ENCODE measurements at regions not wholly inside any gene's neighbourhood (a gene's known extent, or its start where the extent isn't known, plus 50 kb on each side); places are given as distances from the start of the nearest gene placed in this dataset.
"Not testable (repeated sequence)": the region's sequence is repeated elsewhere in the genome, so short reads cannot be mapped to it uniquely, and the experiment has no call there.

DNA sequence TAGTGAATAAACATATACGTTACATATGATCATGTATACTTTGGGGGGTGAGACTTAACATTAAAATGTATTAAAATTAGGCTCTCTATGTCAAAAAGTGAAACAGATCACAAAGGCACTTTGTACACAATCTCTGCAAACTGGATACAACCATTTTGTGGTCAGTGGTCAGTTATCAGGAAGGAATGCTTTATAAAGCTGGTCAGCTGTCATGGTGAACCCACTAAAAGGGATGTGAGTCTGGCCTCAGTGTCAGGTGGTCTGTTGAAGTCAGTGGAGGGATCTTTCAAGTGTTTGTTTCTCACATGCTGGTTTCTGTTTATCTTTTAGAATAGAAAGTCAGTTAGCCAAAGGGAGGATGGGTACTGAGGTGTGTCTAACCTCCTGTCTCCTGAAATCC is 875.5 kb upstream of the INTU start:
- Histone ChIP-seq H3K4me1 (ENCODE audit: control insufficient read depth, insufficient read depth, low read length) (no peaks in the 10 kb centered on the region), H3K4me3 (ENCODE audit: low read depth, low read length) (no peak overlapping the region), H3K9me3 (ENCODE audit: control insufficient read depth, insufficient read depth, low read length) (no peaks in the 10 kb centered on the region), H3K36me3 (ENCODE audit: control insufficient read depth, insufficient read depth, low read length) (no peaks in the 10 kb centered on the region), H3K9ac (ENCODE audit: low read depth, low read length) (no peak overlapping the region), H3K27me3 (ENCODE audit: control insufficient read depth, insufficient read depth, low read length) (no peaks in the 10 kb centered on the region)

GRCh38 chr4:126758493-126758892 is 874.3 kb upstream of the INTU start:
- H3K9ac ChIP-seq (ENCODE audit: low read depth, low read length): no peak overlapping the region
- no peaks in the 10 kb centered on the region for H3K36me3 ChIP-seq (ENCODE audit: control insufficient read depth, insufficient read depth, low read length)
- H3K4me1 ChIP-seq (ENCODE audit: control insufficient read depth, insufficient read depth, low read length): no peaks in the 10 kb centered on the region
- no peak overlapping the region for H3K4me3 ChIP-seq (ENCODE audit: low read depth, low read length)
- H3K27me3 ChIP-seq (ENCODE audit: control insufficient read depth, insufficient read depth, low read length): no peaks in the 10 kb centered on the region
- no peaks in the 10 kb centered on the region for H3K9me3 ChIP-seq (ENCODE audit: control insufficient read depth, insufficient read depth, low read length)

DNA sequence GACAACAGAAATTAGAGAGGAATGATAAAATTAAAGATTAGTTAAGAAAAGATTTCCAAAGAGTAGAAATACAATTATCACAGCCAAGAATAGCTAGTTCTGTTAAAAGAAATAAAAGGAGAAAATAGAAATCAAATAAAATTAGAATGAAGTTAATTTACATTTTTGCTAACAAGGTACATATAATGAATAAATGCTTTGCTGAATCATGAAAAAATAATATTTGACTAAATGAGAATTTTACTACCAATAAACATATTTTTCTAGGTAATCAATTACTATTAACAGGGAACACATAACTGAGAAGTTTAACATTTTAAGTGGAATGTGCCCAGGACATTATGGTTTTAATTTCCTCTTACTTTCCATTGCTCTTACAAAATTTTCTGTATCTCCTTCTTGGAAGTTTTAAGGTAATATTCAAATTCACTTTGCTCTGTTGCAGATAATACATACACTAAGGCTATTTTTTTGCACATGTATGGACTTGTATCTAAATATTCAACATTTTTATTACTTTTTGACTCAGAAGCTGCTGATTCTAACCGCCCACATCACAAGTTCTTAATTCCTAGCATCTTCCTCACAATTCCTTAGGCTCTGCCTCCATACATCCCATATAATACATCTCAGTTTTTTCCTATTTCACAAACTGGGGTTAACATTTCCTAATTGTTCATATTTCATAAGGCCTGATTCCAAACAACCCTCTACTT is 870.7 kb upstream of the INTU start:
- H3K27me3 ChIP-seq (ENCODE audit: control insufficient read depth, insufficient read depth, low read length): no peaks in the 10 kb centered on the region
- no peak overlapping the region for H3K4me3 ChIP-seq (ENCODE audit: low read depth, low read length)
- H3K9me3 ChIP-seq (ENCODE audit: control insufficient read depth, insufficient read depth, low read length): no peaks in the 10 kb centered on the region
- H3K36me3 ChIP-seq (ENCODE audit: control insufficient read depth, insufficient read depth, low read length): no peaks in the 10 kb centered on the region
- no peak overlapping the region for H3K9ac ChIP-seq (ENCODE audit: low read depth, low read length)
- H3K4me1 ChIP-seq (ENCODE audit: control insufficient read depth, insufficient read depth, low read length): no peaks in the 10 kb centered on the region

DNA sequence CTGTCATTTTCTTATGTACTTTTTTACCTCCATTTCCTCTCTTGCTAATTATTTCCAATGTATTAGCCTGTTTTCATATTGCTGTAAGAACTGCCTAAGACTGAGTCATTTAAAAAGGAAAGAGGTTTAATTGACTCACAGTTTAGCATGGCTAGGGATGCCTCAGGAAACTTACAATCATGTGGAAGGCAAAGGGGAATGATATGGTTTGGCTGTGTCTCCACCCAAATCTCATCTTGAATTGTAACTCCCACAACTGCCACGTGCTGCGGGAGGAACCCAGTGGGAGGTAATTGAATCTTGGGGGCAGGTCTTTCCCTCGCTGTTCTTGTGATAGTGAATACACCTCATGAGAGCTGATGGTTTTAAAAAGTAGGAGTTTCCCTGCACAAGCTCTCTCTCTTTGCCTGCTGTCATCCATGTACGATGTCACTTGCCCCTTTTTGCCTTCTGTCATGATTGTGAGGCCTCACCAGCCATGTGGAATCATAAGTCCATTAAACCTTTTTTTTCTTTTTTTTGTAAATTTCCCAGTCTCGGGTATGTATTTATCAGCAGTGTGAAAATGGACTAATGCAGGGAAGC is 870.0 kb upstream of the INTU start:
- Histone ChIP-seq H3K9ac (ENCODE audit: low read depth, low read length) (no peak overlapping the region), H3K27me3 (ENCODE audit: control insufficient read depth, insufficient read depth, low read length) (no peaks in the 10 kb centered on the region), H3K9me3 (ENCODE audit: control insufficient read depth, insufficient read depth, low read length) (no peaks in the 10 kb centered on the region), H3K36me3 (ENCODE audit: control insufficient read depth, insufficient read depth, low read length) (no peaks in the 10 kb centered on the region), H3K4me1 (ENCODE audit: control insufficient read depth, insufficient read depth, low read length) (no peaks in the 10 kb centered on the region), H3K4me3 (ENCODE audit: low read depth, low read length) (no peak overlapping the region)

GRCh38 chr4:126766241-126766640 is 866.5 kb upstream of the INTU start:
- Histone ChIP-seq H3K27me3 (ENCODE audit: control insufficient read depth, insufficient read depth, low read length) (no peaks in the 10 kb centered on the region), H3K9me3 (ENCODE audit: control insufficient read depth, insufficient read depth, low read length) (no peaks in the 10 kb centered on the region), H3K36me3 (ENCODE audit: control insufficient read depth, insufficient read depth, low read length) (no peaks in the 10 kb centered on the region), H3K4me3 (ENCODE audit: low read depth, low read length) (no peak overlapping the region), H3K4me1 (ENCODE audit: control insufficient read depth, insufficient read depth, low read length) (no peaks in the 10 kb centered on the region), H3K9ac (ENCODE audit: low read depth, low read length) (no peak overlapping the region)

- no peak overlapping the region for H3K9ac ChIP-seq (ENCODE audit: low read depth, low read length)
- no peaks in the 10 kb centered on the region for H3K36me3 ChIP-seq (ENCODE audit: control insufficient read depth, insufficient read depth, low read length)
- H3K4me1 ChIP-seq (ENCODE audit: control insufficient read depth, insufficient read depth, low read length): no peaks in the 10 kb centered on the region
- no peaks in the 10 kb centered on the region for H3K9me3 ChIP-seq (ENCODE audit: control insufficient read depth, insufficient read depth, low read length)
- H3K4me3 ChIP-seq (ENCODE audit: low read depth, low read length): no peak overlapping the region
- H3K27me3 ChIP-seq (ENCODE audit: control insufficient read depth, insufficient read depth, low read length): no peaks in the 10 kb centered on the region
Observed at GRCh38 chr4:126768338-126768737, 864.4 kb upstream of the INTU start.

GRCh38 chr4:126770811-126771553 is 861.8 kb upstream of the INTU start:
- not testable (repeated sequence) for H3K9ac ChIP-seq (ENCODE audit: low read depth, low read length); H3K4me1 ChIP-seq (ENCODE audit: control insufficient read depth, insufficient read depth, low read length); H3K4me3 ChIP-seq (ENCODE audit: low read depth, low read length); H3K27me3 ChIP-seq (ENCODE audit: control insufficient read depth, insufficient read depth, low read length); H3K9me3 ChIP-seq (ENCODE audit: control insufficient read depth, insufficient read depth, low read length); H3K36me3 ChIP-seq (ENCODE audit: control insufficient read depth, insufficient read depth, low read length)

- H3K4me3 ChIP-seq (ENCODE audit: low read depth, low read length); H3K36me3 ChIP-seq (ENCODE audit: control insufficient read depth, insufficient read depth, low read length); H3K9ac ChIP-seq (ENCODE audit: low read depth, low read length); H3K4me1 ChIP-seq (ENCODE audit: control insufficient read depth, insufficient read depth, low read length); H3K9me3 ChIP-seq (ENCODE audit: control insufficient read depth, insufficient read depth, low read length); H3K27me3 ChIP-seq (ENCODE audit: control insufficient read depth, insufficient read depth, low read length): not testable (repeated sequence)
Observed at GRCh38 chr4:126771618-126772017, 861.1 kb upstream of the INTU start.

DNA sequence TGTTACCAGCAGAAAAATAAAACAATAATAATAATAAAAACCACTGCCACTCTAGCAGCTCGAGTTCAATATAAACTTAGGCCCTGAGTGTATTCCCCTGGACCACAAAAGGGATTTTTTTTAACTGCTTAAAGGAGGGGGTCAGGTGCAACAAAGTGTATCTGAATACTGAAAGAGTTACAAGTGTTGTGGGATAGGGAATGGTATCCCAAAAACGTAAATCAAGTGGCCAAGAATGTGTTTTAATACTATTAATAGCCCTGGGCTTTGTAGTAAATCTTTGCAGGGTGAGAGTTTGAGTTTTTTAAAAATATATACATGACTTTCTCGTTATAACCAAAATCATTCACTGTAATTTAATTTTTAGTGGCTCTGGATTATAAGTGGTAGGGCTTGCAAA is 860.1 kb upstream of the INTU start:
- H3K9ac ChIP-seq (ENCODE audit: low read depth, low read length): no peak overlapping the region
- H3K4me3 ChIP-seq (ENCODE audit: low read depth, low read length): no peak overlapping the region
- H3K9me3 ChIP-seq (ENCODE audit: control insufficient read depth, insufficient read depth, low read length): no peaks in the 10 kb centered on the region
- no peaks in the 10 kb centered on the region for H3K4me1 ChIP-seq (ENCODE audit: control insufficient read depth, insufficient read depth, low read length)
- no peaks in the 10 kb centered on the region for H3K36me3 ChIP-seq (ENCODE audit: control insufficient read depth, insufficient read depth, low read length)
- H3K27me3 ChIP-seq (ENCODE audit: control insufficient read depth, insufficient read depth, low read length): no peaks in the 10 kb centered on the region

DNA sequence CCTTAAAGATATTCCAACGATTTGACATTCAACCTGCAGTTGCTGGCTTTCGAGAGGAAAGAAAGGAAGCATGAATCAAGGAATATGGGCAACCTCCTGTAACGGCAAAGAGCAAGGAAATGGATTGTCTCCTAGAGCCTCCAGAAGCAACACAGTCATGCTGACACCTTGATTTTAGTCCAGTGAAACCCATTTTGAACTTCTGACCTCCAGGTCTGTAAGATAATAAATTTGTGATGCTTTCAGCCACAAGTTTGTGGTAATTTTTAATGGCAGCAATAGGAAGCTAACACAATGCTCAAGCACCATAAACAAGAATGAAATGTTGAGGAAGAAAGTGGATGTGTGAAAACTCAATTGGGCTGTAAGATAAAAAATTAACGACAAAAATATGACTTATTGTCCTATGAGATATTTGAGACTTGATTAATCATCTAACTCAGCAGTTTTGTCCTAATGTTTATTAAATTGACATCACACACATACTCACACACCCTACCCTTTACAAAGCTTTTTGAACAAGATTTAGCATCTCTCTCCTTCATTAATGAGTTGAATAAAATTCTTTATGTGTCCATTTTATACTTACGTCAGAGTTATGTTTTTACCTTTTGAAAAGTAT is 857.2 kb upstream of the INTU start:
- Histone ChIP-seq H3K4me3 (ENCODE audit: low read depth, low read length) (no peak overlapping the region), H3K36me3 (ENCODE audit: control insufficient read depth, insufficient read depth, low read length) (no peaks in the 10 kb centered on the region), H3K27me3 (ENCODE audit: control insufficient read depth, insufficient read depth, low read length) (no peaks in the 10 kb centered on the region)

GRCh38 chr4:126776361-126776760 is 856.4 kb upstream of the INTU start:
- Histone ChIP-seq H3K27me3 (ENCODE audit: control insufficient read depth, insufficient read depth, low read length) (no peaks in the 10 kb centered on the region), H3K9ac (ENCODE audit: low read depth, low read length) (no peak overlapping the region), H3K4me3 (ENCODE audit: low read depth, low read length) (no peak overlapping the region), H3K4me1 (ENCODE audit: control insufficient read depth, insufficient read depth, low read length) (no peaks in the 10 kb centered on the region), H3K36me3 (ENCODE audit: control insufficient read depth, insufficient read depth, low read length) (no peaks in the 10 kb centered on the region), H3K9me3 (ENCODE audit: control insufficient read depth, insufficient read depth, low read length) (no peaks in the 10 kb centered on the region)

More for the DNA sequence above, 857.2 kb upstream of the INTU start:
- H3K4me1 ChIP-seq (ENCODE audit: control insufficient read depth, insufficient read depth, low read length): no peaks in the 10 kb centered on the region
- H3K9ac ChIP-seq (ENCODE audit: low read depth, low read length): no peak overlapping the region
- H3K9me3 ChIP-seq (ENCODE audit: control insufficient read depth, insufficient read depth, low read length): no peaks in the 10 kb centered on the region

GRCh38 chr4:126777649-126778048 is 855.1 kb upstream of the INTU start:
- Histone ChIP-seq H3K9ac (ENCODE audit: low read depth, low read length) (no peak overlapping the region), H3K36me3 (ENCODE audit: control insufficient read depth, insufficient read depth, low read length) (no peaks in the 10 kb centered on the region), H3K27me3 (ENCODE audit: control insufficient read depth, insufficient read depth, low read length) (no peaks in the 10 kb centered on the region), H3K9me3 (ENCODE audit: control insufficient read depth, insufficient read depth, low read length) (no peaks in the 10 kb centered on the region), H3K4me1 (ENCODE audit: control insufficient read depth, insufficient read depth, low read length) (no peaks in the 10 kb centered on the region), H3K4me3 (ENCODE audit: low read depth, low read length) (no peak overlapping the region)
